ENCODE measurements at regions not wholly inside any gene's neighbourhood (a gene's known extent, or its start where the extent isn't known, plus 50 kb on each side); places are given as distances from the start of the nearest gene placed in this dataset.
A peak's percentile ranks its signal among the peaks of the same experiment; 100 is the strongest.

DNA sequence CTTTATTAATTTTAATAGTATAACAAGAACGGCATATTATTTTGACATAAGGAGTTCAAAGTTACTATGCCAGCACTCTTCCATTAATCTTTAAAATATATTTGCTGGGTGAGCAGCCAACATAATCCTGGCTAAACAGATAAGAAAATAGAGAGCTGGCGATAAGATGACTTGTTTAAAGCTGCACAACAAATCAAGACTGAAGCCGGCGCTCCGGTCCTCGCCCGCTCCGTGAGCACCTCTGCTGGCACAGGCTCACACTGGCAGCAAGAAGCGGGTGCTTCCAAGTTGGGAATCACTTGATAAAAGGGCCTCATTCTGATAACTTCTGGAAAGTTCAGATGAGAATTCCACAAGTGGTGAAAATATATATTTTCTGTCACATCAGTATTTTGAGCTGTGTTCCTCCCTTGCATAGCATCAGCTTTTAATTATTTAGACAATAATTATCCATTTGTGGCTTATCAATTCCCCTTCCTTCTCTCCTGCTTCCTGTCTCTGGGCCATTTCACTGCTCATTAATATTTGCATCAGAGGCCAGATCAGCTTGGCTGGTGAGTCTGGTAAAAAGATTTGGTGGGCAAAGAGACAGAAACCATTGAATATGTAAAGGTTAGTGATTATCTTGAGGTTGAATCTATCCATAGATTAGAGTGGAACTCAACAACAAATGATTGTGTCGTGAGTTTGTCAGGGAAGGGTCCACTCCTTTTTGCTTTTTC lies 205.3 kb downstream of the MZT1 start:
- TF ChIP-seq, protein P1, sequence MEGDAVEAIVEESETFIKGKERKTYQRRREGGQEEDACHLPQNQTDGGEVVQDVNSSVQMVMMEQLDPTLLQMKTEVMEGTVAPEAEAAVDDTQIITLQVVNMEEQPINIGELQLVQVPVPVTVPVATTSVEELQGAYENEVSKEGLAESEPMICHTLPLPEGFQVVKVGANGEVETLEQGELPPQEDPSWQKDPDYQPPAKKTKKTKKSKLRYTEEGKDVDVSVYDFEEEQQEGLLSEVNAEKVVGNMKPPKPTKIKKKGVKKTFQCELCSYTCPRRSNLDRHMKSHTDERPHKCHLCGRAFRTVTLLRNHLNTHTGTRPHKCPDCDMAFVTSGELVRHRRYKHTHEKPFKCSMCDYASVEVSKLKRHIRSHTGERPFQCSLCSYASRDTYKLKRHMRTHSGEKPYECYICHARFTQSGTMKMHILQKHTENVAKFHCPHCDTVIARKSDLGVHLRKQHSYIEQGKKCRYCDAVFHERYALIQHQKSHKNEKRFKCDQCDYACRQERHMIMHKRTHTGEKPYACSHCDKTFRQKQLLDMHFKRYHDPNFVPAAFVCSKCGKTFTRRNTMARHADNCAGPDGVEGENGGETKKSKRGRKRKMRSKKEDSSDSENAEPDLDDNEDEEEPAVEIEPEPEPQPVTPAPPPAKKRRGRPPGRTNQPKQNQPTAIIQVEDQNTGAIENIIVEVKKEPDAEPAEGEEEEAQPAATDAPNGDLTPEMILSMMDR (IDR thresholded peaks at IDR 0.05), result peak in 1 of 4 experiments; percentile 12
- TF ChIP-seq EP300 (IDR thresholded peaks at IDR 0.05) (no peak), POLR2AphosphoS5 (IDR thresholded peaks at IDR 0.05) (no peak), POLR2A (IDR thresholded peaks at IDR 0.05) (no peak)

Data from sigmoid colon (tissue), 4 donors.